ENCODE measurements at regions not wholly inside any gene's neighbourhood (a gene's known extent, or its start where the extent isn't known, plus 50 kb on each side); places are given as distances from the start of the nearest gene placed in this dataset.

GRCh38 chr17:56011406-56012131 lies 141.7 kb upstream of the ANKFN1 start:
- DNase-seq, result no peak

DNA sequence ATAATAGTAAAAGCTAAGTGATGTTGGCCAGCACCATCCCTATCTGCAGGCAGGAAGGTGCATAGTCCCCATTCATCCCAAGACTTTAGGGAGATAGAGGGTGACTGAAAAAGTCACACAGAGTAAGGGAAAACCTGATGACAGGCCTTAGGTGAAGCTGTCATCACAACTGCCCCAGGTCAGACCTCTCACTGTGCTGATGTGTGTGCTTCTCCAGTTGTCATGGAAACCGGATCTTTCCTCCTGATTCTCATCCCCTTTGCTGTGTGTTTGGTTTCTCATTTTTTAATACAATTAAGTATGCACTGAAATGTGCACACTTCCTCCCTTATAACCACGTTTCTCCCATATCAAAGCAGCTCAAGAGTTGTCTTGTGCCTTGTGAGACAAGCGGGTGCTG lies 135.1 kb upstream of the ANKFN1 start:
- DNase-seq, result no peak

DNA sequence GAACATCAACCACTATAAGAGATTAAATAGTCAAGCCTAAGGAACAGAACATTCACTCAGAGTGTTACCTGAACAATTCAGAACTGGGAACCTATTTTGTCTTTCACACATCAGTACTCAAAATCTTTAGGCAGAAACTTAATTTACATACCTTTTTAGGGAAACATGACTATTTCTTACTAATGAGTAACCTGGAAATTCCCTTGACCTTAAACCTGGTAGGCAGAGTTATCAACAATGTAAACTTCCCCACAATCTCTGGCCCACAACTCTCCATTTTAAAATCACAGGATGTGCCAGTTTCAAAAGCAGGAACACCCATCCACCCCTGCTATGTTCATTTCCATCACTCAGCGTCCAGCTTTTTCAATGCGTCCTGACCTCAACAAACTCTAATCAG lies 132.9 kb upstream of the ANKFN1 start:
- DNase-seq, result no peak

GRCh38 chr17:56021681-56022190 lies 131.5 kb upstream of the ANKFN1 start:
- DNase-seq, result no peak

- DNase-seq, result no peak
Measured at GRCh38 chr17:56023851-56024250, 129.4 kb upstream of the ANKFN1 start.

- DNase-seq, result no peak
Measured at GRCh38 chr17:56026915-56027314, 126.4 kb upstream of the ANKFN1 start.

- no peak for DNase-seq
Measured at GRCh38 chr17:56028837-56029236, 124.4 kb upstream of the ANKFN1 start.

- DNase-seq, result no peak
Measured at GRCh38 chr17:56030009-56030624, 123.2 kb upstream of the ANKFN1 start.

- DNase-seq, result no peak
Measured at GRCh38 chr17:56031636-56032035, 121.6 kb upstream of the ANKFN1 start.

GRCh38 chr17:56034197-56034635 lies 119.1 kb upstream of the ANKFN1 start:
- no peak for DNase-seq

GRCh38 chr17:56038131-56038530 lies 115.1 kb upstream of the ANKFN1 start:
- DNase-seq, result no peak

- DNase-seq, result no peak
Measured at GRCh38 chr17:56045872-56046271, 107.4 kb upstream of the ANKFN1 start.

GRCh38 chr17:56047331-56047730 lies 105.9 kb upstream of the ANKFN1 start:
- no peak for DNase-seq

DNA sequence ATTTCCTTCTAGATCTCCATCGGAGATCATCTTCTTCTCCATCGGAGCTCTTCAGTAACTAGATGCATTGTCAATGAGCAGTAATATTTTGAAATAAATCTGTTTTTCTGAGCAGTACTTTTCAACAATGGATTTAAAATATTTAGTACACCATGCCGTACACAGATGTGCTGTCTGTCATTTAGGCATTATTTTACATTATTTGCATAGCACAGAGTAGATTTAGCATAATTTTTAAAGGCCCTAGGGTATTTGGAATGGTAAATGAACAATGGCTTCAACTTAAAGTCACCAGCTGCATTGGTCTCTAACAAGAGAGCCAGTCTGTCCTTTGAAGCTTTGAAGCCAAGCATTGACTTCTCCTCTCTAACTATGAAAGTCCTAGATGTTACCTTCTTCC lies 95.4 kb upstream of the ANKFN1 start:
- no peak for DNase-seq

DNA sequence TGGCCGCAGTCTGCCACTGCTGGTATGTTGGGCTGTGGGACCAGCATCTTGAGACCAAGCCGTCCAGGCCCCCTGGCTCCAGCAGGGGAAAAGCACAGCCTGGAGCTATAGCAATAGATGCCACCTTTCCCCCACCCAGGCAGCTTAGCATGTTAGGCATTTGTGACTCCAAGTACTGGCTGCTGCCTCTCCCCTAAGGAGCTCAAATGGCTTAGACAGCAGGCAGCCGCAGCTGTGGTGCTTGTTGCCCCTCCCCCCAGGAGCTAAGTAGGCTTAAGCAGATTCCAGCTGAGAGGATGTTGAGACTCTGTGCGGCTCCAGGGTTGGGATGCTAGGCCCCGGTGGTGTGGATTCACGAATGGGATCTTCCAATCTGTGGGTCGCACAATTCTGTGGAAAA lies 88.8 kb upstream of the ANKFN1 start:
- no peak for DNase-seq

- no peak for DNase-seq
Measured at GRCh38 chr17:56074361-56074890, 78.8 kb upstream of the ANKFN1 start.

- DNase-seq, result no peak
Measured at GRCh38 chr17:56076980-56077379, 76.3 kb upstream of the ANKFN1 start.

DNA sequence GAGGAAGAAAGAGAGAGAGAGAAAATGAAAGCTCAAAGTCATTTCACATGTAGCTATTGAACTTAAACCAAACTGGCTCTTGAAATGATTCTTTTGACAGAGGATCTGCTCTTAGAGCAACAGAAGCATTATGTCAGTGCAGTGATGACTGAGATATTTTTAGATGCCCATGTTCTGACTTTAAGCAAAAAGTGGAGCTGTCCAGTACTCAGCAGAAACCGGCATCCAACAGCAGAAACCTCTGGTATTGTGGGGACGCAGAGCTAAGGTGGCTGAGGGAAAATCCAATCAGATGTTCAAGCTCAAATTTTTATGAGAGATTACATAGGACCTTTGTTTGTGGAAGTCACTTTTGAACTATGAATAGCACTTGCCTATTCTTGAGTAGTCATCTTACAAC lies 69.8 kb upstream of the ANKFN1 start:
- DNase-seq, result no peak

DNA sequence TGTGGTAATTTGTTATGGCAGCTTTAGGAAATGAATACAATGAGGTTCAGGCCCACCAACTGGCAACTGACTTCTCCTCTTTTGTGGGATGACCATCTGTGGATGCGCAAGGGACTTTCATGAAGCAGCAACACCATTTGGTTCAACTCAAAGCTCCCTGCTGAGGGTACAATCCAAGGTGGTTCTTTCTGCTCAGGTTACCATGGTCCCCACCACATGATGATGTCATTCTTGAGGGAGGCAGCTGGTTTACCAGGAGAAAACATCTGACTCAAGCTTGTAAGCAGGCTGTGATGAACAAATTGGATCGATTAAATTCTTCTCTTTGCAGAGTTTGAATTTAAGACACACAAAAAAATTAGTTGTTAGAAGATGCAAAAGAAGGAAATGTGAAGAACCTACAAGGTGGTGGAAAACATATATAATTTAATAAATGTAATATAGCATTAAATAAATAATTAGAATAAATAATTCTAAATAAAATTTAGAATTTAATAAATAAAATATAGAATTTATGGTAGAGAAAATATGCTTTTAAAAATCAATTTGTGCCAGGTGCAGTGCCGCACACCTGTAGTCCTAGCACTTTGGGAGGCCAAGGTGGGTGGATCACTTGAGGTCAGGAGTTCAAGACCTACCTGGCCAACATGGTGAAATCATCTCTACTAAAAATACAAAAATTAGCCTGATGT lies 67.6 kb upstream of the ANKFN1 start:
- DNase-seq, result no peak

- no peak for DNase-seq
Measured at GRCh38 chr17:56087199-56087598, 66.1 kb upstream of the ANKFN1 start.

GRCh38 chr17:56096026-56096810 lies 57.1 kb upstream of the ANKFN1 start:
- DNase-seq, result no peak

GRCh38 chr17:56098746-56099145 lies 54.5 kb upstream of the ANKFN1 start:
- no peak for DNase-seq

DNA sequence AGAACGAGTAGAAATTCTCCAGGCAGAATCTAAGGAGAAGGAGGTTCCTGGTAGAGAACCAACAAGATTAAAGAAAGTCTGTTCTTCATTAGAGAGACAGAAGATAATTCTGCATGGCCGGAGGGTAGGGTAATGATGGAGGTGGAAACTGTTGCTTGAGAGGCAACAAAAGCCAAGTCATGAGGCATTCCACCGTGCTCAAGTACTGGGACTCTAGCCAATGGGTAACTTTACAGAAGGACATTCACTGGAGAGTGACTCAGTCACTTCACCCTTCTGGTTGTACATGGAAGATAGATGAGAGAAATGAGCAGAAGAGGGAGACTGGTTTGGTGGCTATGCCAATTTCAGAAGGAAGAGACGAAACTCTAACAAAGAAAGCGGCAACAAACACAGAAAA lies 53.6 kb upstream of the ANKFN1 start:
- DNase-seq, result no peak

All from CD4-positive, alpha-beta T cell treated with Interleukin-6 for 4 hours (primary cell).